GM18907 (cell line): ENCODE measurements at regions not wholly inside any gene's neighbourhood (a gene's known extent, or its start where the extent isn't known, plus 50 kb on each side); places are given as distances from the start of the nearest gene placed in this dataset.
"Not testable (repeated sequence)": the region's sequence is repeated elsewhere in the genome, so short reads cannot be mapped to it uniquely, and the experiment has no call there.

ENCODE experiments used
- ATAC-seq: cut with Tn5 transposase; IDR thresholded peaks from one replicate; pipeline ENCODE4 v1.9.1; 2021; ENCODE audit warnings: mild to moderate bottlenecking, moderate library complexity; ENCODE audit not compliant: unreplicated experiment

DNA sequence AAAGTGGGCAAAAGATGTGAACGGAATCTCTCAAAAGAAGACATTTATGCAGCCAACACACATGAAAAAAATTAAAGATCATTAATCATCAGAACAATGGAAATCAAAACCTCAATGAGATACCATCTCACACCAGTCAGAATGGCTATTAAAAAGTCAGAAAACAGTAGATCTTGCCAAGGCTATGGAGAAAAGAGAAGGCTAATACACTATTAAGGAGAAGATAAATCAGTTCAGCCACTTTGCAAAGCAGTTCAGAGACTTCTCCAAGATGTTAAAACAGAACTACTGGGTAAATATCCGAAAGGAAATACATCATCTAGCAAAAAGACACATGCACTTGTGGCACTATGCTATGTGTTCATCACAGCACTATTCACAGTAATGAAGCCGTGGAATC lies 388.2 kb upstream of the LUZP2 start:
- no peak for ATAC-seq

DNA sequence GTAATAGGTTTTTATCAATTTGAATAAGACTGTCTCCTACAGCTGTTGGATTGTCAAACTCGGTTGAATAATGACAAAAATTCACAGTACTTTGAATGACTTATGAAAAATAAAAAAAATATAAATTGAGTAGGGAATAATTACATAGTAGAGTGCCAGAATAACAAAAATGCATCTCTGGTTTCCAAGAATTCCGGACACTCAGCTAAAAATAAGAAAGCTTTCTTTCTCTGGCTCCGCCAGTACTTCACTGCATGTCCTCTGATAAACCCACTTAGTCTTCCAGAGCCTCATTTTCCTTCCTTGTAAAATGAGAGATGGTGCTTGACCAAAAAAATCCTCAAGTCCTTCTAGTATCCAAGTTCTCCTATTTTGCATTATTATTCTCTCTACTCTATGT lies 374.6 kb upstream of the LUZP2 start:
- ATAC-seq, result no peak

DNA sequence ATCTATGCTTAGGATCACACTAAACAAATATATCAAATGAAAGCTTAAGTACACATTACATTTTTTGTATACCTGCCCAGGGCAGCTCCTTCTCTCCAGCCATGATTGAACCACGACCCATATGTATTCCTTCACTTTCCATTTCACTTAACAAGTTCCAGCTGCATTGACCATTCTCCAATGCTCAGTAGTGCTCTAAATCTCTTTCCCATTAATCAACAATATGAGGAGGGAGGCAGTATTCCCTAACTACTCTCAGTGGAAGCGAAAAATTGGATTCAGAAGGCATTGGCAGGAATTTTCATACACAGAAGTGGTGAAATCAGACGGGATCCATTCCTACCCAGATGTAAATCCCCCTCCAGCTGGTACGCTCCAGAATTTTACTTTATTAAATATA lies 372.0 kb upstream of the LUZP2 start:
- ATAC-seq, result no peak

DNA sequence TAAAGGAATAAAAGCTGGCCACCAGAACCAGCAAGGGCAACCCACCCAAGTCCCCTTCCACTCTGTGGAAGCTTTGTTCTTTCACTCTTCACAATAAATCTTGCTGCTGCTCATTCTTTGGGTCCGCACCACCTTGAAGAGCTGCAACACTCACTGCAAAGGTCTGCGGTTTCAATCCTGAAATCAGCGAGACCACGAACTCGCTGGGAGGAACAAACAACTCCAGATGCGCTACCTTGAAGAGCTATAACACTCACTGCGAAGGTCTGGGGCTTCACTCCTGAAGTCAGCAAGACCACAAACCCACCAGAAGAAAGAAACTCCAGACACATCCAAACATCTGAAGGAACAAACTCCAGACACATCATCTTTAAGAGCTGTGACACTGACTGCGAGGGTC lies 365.2 kb upstream of the LUZP2 start:
- no peak for ATAC-seq

DNA sequence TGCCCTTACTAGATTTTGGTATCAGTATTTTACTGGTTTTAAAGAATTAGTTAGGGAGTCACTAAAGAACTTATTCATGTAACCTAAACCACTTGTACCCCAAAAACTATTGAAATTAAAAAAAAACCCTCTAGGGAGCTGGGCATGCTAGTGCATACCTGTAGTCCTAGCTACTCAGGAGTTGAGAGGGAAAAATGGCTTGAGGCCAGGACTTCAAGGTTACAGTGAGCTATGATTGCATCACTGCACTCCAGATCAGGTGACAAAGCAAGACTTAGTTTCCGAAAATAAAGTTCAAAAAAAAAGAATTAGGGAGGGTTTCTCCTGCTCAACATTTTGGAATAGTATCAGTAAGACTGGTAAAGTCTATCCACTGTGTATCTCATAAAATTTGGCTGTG lies 364.4 kb upstream of the LUZP2 start:
- no peak for ATAC-seq

DNA sequence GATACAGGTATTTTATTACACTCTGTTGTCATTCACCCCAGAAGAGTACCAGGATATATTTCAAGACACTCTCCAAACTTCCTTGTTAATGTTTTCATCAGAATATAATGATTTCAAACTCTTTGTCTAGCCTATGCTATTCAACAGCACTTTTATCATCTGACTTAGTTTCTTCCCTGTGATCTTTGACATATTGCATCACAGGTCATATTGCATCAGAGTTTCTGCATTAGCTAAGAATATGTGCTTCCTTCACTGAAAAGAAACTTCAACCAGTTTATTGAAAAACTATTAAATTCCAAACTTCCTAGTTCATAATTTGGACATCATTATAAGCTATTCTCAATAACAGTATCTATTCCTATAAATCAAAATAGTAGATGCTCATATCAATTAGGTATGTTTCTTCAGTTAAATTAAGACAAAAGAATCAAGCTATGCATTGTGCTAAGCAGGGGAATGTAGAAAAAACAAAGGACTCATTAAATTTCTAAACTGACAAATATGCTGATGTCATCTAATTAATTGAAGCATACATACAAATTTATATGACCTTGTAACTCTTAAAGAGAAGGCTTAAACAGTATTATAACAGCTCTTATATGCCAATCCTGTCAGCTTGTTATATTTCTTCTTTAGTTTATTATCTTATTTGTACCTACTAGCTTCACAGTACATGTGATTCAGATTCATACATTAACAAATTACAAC lies 361.8 kb upstream of the LUZP2 start:
- ATAC-seq, result no peak

DNA sequence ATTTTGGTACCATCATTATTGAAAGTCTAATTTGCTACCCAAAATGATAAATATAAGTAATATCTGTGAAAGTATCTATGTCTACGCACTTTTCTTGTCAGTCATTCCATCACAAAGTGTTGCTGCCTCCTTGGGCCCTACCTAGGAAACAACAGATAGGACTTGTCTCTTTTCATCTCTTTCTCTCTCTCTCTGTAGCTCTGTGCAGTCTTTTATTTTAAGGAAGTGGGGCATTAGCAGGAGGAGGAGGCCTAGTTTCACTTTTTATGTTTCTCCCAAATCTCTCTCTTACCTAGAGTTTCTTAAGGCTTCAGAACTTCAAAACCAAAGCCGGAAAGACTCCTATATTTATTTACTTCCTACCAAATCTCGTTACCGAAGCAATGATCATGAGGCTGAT lies 354.8 kb upstream of the LUZP2 start:
- ATAC-seq, result no peak

DNA sequence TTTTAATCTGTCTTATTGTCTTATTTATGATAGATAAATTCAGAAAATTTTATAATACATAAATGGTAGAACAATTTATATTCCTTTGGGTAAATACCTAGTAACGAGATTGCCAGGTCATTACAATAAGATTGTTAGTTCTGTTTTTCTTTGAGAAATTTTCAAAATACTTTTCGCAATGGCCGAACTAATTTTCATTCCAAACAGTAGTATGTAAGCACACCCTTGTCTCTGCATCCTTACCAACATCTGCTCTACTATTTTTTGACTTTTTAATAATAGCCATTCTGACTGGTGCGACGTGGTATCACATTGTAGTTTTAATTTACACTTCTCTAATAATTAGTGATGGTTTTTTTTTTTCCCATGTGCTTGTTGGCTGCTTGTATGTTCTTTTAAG lies 351.4 kb upstream of the LUZP2 start:
- ATAC-seq, result no peak

DNA sequence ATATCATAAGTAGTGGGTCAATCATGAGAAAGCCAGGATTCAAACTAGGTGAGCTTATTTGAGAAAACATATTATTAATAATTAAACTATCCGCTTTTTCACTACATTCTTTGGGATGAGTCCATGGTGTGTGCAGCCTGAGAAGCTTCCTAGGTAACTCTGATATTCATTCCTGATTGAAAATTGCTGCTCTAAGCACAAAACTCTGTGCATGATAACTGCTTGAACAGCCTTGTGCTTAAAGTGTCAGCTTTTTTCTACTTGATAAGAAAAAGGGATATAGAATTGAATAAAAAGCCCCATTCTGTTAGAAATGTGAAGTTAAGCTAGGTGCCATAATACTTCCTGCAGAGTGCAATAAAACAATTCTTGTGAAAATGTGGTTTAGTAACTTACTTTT lies 343.5 kb upstream of the LUZP2 start:
- no peak for ATAC-seq

DNA sequence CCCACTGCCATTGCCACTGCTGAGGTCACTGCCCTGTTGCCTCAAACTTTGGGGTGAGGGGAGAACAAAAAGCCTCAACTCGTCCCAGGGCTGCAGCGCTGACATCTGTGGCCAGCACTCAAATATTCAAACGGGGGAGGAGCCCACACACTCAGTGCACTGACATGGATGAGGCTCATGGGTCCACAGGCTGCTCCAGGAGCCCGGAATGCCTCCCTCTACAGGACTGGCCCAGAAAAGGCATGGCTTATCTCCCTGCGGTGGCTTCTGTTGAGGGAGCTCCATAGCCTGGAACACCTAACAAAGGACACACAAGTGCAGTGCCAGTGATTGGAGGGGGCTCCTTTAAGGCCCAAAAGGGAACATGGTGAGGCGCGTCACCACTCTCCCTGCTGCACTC lies 341.1 kb upstream of the LUZP2 start:
- no peak for ATAC-seq

DNA sequence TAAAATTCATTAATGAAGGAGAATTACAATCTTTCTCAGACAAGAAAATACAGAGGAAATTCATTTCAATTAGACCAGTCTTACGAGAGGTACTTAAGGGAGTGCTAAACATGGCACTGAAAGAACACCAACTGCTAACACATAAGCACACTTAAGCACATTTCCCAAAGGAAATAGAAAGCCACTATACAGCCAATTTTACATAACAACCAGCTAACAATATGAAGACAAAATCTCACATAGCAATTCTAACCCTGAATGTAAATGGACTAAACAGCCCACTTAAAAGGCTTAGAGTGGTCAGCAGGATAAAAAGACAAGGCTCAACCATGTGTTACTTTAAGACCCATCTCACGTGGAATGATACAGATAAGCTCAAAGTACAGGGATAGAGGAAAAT lies 339.5 kb upstream of the LUZP2 start:
- ATAC-seq, result no peak

DNA sequence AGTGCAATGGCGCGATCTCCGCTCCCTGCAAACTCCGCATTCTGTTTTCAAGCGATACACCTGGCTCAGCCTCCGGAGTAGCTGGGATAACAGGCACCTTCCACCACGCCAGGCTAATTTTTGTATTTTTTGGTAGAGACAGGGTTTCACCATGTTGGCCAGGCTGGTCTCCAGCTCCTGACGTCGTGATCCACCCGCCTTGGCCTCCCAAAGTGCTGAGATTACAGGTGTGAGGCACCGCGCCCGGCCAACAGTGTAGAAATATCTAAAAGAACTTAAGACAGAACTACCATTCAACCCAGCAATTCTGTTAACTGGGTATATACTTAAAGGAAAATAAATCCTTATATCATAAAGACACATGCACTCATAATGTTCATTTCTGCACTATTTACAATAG lies 335.3 kb upstream of the LUZP2 start:
- no peak for ATAC-seq

DNA sequence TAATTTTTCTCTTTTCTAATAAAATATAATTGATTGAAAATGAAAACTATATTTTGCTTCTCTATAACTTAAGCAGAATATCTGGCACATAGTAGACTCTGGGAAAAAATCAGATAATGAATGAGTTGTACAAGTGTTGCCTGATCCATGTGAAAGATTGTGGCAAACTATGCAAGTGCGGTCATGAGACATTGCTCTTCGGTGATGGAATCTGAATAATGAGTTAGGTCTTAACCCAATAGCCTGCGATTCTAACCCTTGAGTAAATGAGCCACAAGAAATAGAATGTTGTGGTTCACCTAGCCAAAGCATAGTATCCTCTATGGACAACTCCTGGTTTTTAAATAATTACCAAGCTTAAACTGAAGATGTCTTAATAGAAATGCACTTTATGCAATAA lies 333.7 kb upstream of the LUZP2 start:
- no peak for ATAC-seq

DNA sequence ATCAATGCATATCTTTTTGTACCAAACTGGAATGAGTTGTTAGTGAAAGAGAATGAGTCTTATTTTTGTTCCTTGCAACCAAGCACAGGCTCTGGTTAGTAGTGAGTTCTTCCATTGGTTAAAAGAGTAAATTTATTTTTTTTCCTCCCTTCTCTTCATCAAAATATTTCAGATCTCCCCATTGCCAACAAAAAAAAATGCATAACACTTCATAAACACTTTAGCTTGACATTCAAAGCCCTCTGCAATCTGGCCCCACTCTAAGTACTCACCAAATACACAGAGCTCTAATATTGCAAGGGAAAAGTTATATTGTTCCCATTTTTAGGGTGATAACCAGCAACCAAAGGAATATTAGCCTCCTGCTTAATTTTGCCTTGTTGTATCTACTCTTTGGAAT lies 333.0 kb upstream of the LUZP2 start:
- no peak for ATAC-seq

DNA sequence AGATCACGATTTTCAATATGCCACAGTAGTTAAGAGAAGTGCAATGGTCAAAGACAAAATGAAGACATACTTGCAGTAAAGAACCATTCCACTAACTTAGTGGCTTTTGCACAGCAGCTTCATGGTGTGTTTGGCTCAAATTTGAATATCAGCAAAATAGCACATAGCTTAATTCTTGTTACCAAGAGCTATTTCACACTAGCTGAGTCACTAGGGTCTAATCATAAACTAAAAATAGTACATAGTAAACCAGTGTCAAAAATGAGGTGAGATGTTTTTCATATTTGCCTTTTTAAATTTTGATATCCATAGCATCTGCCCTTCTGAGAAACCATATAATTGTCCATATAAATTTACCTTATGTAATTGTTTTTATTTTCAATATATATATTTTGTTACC lies 325.0 kb upstream of the LUZP2 start:
- ATAC-seq, result no peak

DNA sequence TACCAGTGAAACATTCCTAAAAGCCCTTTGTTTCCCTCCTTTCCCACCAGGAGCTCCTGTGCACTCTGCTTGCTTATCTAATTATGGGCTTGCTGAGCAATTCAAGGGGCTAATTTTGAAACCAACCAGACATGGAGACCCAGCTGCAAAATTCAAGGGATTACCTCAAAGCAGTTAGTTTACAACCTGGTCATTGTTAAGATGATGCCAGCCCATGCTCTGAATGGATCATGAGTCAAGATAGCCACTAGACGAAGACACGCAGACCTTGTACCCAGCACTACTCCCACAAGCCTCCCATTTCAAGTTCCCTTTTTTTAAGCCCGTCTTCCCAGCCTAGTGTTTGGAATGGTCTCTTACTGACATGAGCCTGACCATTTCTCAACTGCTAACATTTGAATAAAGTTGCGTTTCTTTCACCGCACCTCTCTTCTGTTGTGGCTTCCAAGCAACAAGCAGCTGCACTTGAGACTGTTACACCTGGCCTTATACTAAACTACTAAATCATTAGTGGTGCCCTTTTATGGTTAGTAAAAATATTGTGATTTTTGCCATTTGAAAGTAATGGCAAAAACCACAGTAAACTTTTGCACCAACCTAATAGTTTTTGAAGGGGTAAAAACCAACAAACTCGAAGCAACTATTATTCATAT lies 315.3 kb upstream of the LUZP2 start:
- ATAC-seq, result no peak

DNA sequence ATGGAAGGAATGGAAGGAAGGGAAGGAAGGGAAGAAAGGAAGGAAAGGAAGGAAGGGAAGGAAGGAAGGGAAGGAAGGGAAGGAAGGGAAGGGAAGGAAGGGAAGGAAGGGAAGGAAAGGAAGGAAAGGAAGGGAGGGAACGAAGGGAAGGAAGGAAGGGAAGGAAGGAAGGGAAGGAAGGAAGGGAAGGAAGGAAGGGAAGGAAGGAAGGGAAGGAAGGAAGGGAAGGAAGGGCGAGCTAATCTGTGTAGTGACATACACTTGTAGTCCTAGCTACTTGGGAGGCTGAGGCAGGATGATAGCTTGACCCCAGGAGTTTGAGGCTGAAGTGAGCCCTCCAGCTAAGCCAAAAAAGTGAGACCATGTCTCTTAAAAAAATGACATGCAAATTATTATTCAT lies 311.3 kb upstream of the LUZP2 start:
- not testable (repeated sequence) for ATAC-seq

DNA sequence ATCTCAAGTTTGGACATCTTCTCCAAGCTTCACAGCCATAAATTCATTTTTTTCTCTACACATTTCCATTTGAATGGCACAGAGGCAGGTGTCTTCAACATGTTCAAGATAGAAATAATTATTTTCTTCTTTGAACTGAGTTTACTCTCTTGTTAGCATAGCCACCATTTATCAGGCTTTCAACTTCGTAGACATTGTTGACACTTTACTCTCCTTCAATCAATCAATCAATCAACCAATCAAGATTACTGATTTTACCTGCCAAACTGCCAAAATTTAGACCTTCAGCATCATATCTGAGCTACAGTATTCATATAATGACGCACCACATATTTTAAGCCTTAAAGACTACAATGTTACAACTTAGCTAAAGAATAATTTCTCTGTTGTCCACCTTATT lies 300.1 kb upstream of the LUZP2 start:
- no peak for ATAC-seq

DNA sequence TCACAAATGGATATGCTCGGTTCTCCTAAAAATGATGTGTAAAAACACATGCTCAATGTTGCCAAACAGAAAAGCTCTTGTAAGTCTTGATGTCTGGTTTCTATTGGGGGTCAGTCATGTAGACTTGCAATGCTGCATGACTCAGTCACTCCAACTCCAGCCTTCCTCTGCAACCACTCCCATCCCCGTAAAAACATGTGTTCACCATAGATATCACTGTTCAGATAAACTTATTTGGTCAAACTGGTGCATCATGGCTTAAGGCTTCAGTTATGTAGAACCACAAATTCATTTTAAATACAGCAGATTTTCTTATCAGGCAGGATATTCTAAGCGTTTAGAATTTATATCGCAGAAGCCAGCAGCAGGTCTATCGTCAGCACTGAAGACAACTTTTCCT lies 298.4 kb upstream of the LUZP2 start:
- ATAC-seq, result no peak

DNA sequence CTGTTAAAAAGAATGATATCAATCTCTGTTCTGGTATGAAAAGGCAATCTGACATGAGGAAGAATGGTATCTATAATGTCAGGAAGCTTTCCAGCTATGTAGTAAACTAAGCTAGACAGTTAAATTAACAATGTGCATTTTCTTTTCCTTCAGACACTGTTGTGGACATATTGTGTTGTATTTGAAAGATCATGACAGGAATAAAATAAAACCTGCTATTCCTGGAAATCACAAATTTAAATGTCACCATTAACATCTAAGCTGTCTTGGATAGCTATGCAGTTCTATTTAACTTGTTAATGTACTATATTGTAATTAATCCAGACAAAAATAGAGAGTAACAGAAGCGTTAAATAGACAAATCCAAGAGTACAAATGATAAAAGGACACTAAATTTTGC lies 297.4 kb upstream of the LUZP2 start:
- ATAC-seq, result no peak

DNA sequence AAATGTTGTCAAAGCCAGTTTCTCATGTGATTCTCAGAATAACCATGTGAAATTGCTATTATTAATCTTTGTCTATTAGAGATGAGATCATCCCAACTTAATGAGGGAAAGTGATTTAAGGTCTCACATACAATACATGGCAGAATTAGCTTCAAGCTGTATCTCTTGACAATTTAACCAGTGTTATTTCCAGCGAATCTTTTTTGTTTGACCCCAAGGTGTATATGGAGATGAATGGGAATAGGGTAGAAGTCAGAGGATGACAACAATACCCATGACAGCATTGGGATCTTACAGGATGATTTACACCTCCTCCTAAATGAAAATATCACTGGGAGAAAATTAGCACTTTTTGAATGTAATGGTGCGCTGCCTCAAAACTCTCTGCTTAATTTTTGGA lies 290.8 kb upstream of the LUZP2 start:
- no peak for ATAC-seq

DNA sequence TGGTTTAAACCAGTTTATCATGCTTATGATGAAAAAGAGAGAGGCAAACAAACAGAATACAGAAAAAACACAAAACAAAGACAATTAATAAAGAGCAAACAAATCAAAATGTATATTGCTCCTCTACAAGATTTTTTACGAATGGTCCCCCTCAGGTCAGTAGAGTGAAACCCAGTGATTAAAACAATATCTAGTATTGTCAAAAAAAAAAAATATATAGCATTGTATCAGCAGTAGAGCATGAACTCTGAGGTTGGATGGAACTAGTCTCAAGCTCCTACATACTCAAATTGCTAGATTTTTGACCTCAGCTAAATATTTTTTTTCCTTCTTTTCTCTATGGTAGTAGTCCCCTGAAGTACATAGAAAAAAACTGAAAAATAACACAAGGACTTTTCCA lies 290.3 kb upstream of the LUZP2 start:
- no peak for ATAC-seq

DNA sequence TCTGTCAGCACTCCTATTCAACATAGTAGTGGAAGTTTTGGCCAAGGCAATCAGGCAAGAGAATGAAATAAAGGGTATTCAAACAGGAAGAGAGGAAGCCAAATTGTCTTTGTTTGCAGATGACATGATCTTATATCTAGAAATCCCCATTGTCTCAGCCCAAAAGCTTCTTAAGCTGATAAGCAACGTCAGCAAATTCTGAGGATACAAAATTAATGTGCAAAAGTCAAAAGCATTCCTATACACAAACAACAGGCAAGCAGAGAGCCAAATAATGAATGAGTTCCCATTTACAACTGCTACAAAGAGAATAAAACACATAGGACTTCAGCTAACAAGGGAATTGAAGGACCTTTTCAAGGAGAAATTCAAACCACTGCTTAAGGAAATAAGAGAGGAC lies 280.4 kb upstream of the LUZP2 start:
- ATAC-seq, result no peak
